ENCODE measurements at regions not wholly inside any gene's neighbourhood (a gene's known extent, or its start where the extent isn't known, plus 50 kb on each side); places are given as distances from the start of the nearest gene placed in this dataset.

DNA sequence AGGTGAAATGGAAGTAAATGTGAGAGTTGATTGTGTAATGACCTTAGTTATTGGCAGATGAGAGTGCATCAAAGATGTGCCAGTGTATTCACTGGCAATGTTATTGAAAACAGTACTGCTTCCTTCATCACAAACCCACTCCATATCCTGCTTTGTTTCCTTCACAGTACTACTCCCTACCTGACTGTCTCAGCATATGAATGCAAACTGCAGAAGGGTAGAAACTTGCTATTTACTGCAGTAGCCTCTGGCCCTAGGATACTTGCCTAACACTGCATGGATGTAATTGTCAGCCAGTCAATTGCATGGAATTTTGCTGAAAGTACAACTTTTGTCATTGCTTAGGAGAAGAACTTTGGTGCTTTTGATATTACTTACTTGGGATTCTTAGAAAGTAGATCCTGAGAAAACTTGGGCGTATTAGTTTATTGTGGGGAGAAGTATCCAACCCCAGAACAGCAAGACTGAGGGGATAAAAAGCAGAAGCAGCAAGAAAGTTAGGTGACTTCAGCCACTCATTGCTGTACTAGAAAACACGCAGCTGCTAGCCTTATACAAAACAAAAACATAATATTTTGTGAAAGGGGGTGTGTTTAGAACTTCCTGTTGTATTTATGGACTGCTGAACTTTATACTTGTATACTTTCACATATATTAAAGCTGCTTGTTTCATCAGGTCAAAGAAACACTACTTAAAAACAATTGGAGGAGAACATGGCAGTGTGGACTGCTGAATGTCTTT lies 219.0 kb downstream of the CCNG2 start:
- DNase-seq: no peak

- no peak for DNase-seq
Measured at GRCh38 chr4:77376788-77377460, 219.9 kb downstream of the CCNG2 start.

- no peak for DNase-seq
Measured at GRCh38 chr4:77384094-77384493, 221.5 kb upstream of the CXCL13 start.

DNA sequence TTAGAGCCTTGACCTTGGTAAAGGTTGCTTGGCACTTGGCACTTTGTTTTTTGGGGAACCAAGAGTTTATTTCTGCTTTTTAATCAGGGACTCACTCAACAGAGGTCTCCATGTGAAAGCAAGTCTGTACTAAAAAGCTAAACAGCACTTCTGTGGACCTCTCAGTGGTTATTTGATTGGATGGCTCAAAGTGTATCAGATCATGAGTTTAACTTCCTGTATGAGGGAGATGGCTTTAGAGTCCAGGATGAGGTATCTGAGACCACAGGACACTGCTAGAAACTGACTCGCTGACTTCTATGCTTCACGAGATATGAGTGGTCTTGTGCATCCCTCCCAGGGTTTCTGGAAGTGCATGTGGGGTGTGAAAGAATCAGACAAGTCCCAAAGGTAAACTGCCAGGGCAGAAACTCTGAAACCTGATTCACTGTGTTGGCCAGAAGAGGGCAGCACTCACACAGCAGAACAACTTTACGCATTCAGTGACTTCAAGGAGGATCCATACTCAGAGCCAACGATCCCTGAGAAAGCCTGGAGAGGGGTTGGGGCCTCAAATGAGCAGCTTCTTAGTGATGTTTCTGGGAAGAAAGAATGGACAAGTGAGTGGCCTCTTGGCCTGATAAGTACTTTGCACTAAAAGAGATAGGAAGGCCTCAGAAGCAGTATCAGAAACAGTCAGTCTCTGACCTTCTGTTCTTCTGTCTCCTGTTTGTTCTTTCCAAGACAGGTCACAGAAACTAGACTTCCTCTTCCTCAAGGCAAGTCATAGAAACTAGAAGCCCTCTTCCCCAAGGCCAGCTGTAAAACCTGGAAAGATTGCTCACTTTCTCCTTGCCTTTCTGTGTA lies 220.3 kb upstream of the CXCL13 start:
- peak; percentile 18 for DNase-seq

- DNase-seq: no peak
Measured at GRCh38 chr4:77393996-77394395, 211.6 kb upstream of the CXCL13 start.

- no peak for DNase-seq
Measured at GRCh38 chr4:77395481-77395880, 210.1 kb upstream of the CXCL13 start.

GRCh38 chr4:77398256-77398655 lies 207.4 kb upstream of the CXCL13 start:
- DNase-seq: no peak

DNA sequence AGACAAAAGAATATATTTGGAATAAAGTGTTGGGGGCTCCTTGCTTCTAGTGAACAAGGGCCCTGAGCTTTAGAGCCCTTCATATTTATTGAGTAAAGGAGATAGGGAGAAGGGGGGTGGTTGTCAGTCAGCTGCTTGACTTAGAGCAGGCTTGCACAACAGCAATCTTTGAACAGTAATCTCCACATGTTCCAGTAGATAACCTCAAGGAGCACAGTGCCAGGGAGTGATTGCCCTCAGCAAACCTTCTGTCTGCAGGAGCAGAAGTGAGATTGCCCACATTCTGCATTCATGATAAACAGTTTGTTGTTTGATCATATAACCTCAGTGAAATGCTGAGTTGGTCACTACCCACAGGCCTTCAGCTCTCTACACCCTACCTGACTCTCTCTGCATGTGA lies 205.8 kb upstream of the CXCL13 start:
- DNase-seq: no peak

DNA sequence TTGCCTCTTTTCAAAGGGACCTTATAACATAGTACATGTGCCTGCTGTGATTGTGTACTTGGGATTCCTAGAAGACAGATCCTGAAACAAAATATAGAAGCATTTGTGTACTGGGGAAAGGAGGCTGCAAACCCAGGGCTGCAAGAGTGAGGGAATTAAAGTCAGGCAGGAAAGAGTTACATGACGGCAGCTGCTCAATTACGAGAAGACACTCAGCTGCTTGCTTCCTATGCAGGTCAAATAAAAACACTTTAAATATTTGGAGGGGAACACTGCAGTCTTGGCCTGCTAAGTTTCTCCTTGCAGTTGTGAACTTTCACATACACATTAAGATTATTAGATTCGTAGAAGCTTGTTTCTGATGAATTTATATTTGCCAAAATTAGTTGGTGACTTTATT lies 191.9 kb upstream of the CXCL13 start:
- no peak for DNase-seq

DNA sequence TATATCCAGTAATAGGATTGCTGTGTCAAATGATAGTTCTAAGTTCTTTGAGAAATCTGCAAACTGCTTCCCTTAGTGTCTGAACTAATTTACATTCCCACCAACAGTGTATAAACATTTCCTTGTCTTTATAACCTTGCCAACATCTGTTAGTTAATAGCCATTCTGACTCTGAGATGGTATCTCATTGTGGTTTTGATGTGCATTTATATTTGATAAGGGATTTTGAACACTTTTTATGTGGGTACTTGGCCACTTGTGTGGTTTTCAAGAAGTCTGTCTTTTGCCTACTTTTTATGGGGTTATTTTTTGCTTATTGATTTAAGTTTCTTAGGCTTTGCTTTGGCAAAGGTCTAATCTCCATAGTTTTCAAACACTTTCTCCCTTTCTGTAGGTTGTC lies 189.9 kb upstream of the CXCL13 start:
- DNase-seq: peak; percentile 1

GRCh38 chr4:77418333-77418732 lies 187.3 kb upstream of the CXCL13 start:
- DNase-seq: no peak

DNA sequence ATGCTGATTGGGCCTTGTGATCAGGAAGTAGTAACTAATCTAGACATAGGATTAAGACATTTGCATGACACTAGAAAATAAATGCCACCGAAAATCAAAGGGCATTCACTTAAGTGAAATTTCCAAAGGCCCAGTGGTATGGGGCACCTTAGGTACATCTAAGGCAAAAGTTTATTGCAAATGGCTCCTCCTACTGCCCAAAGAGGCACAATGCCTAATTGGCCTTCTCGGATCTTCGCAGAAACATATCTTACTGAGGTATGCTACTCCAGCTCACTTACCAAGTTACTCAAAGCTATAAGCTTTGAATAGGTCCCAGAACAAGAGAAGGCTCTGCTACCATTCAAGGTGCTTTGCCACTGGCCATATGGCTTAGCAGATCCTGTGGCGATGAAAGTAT lies 174.8 kb upstream of the CXCL13 start:
- no peak for DNase-seq

- DNase-seq: no peak
Measured at GRCh38 chr4:77431546-77431945, 174.1 kb upstream of the CXCL13 start.

DNA sequence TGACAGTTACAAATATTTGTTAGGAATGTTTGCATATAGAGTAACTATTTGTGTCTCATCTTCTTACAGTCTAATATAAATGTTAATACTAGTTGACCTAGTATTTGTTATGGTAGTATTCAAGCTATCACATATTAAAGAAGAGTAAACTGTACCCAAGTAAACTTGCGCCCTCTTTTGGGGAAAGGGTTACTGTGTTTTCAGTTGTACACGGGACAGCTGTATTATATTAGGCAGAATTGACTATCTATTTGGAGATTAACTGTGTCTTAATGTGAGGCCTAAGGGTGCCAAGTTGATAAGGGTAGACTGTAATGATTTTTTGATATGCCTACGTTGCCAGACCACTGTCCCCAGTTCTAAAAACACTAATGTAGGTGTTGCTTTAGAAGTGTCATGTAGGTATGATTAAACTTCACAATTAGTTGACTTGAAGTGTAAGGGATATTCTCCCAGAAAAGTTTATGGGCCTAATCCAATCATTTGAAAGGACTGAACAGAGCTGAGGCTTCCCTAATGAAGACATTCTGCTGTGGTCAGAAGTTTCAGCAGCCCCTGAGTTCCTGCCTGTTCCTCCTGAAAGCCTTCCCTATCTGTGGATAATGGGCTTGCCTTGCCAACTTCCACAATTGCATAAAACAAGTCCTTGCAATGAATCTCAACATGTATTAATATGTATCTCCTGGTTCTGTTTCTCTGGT lies 172.8 kb upstream of the CXCL13 start:
- DNase-seq: no peak

DNA sequence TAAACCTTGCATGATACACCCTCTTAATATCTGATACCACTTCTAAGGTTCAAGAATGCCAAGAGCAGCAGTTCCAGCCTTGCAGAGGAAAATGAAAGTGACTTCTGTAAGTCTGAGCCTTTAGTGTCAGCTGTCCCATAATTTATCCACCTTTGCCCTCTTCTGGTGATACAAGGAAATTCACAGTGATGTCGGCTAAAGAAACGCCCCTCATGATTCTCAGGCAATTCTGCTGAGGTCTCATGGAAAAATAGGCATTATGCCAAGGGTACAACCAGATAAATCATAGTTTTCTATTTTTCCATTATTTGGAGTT lies 172.2 kb upstream of the CXCL13 start:
- peak; percentile 41 for DNase-seq

DNA sequence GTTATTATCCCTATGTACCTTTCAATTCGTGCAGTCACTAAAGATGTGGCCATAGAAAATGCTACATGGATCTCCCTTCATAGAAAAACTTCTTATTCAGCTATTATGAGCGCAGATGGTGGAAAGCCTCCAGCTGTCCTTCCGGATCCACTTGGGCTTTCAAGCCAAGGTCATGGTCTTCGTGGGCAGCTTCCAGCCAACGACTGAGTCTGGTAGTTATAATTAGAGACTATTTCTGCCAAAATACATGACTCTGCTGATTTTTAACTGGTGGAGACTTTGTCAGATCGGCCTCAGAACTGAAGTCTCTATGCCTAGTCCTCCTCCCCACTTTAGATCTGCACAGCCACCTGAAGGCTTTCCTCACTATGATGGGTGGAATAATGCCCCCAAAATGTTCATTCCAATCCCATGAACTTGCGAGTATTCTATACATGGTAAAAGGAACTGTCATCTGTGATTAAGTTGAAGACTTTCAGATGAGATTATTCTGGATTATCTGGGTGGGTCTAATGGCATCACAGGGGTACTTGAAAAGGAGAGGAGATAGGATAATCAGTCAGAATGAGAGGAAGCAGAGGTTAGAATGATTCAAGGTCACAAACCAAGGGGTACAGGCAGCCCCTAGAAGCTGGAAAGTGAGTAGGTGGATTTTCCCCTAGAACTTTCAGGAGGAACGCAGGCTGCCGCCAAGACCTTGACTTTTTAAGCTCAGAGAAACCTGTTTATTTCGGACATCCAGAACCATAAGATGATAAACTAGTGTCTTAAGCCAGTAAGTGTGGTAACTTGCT lies 171.1 kb upstream of the CXCL13 start:
- DNase-seq: no peak

GRCh38 chr4:77437079-77437478 lies 168.5 kb upstream of the CXCL13 start:
- DNase-seq: no peak

DNA sequence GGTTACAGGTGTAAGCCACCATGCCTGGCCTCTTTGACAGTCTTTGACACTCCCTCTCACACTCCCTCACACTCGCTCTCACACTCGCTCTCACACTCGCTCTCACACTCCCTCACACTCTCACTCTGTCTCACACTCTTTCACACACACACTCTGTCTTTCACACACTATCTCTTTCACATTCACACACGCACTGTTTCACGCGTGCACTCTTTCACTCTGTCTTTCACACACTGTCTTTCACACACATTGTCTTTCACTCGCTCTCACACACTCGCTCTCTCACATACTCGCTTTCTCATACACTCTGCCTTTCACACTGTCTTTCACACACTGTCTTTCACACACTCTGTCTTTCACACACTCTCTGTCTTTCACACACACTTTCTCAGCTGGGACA lies 167.1 kb upstream of the CXCL13 start:
- DNase-seq: no peak

DNA sequence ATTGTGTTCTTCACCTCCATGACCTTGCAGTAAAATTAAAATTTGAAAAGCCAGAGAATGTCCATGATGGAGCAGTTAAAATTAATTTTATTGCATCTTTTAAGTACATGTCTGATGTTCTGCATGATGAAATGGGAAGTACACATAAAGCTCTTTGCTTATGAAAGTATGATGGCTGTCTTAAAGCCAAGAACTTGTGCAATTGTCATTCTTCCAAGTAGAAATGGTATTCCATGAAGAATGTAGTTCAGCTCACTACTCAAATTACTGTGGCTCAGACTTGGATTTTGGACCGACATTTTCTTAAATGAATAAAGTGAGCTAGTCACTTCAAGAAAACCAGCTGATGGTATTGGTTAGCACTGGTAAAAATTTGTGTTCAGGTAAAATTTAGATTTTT lies 161.7 kb upstream of the CXCL13 start:
- DNase-seq: no peak

DNA sequence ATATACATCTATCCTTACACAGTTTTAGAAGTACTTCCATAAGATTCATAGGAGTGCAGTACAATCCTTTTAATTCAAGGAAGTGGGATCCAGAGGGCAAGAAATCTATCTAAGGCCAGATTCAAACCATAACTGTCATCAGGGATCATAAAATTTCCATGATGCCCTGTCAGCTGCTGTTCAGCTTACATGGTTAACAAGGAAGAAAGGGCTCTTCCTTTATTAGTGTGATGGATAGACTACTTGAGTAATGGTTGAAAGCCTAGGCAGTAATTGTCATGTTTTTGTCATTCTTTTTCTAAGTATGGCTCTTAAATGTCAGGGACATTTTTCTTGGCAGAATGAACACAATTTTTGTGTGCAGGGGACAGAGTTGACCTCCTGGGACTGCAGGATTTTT lies 159.8 kb upstream of the CXCL13 start:
- no peak for DNase-seq

DNA sequence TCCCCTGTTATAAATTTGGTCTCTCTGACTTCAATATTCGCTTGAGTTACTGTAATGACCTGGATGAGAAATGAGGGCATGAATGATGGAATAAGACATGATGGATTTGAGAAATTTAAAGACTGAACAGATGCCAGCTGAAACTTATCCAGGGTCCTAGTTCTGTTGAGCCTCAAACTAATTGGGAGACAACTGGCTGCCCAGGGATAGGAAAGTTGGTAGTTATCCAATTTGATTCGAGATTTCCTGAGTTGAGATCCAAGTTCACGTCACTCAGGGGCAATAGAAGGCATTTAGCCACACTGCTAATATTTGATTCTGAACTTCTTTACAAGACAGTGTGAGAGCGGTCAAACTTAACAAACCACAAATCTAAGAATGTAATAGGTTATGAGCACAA lies 159.0 kb upstream of the CXCL13 start:
- no peak for DNase-seq

GRCh38 chr4:77449171-77449570 lies 156.4 kb upstream of the CXCL13 start:
- DNase-seq: no peak

- DNase-seq: no peak
Measured at GRCh38 chr4:77450006-77450405, 155.6 kb upstream of the CXCL13 start.

All from DMS79 (cell line).